ENCODE measurements at regions not wholly inside any gene's neighbourhood (a gene's known extent, or its start where the extent isn't known, plus 50 kb on each side); places are given as distances from the start of the nearest gene placed in this dataset.

DNA sequence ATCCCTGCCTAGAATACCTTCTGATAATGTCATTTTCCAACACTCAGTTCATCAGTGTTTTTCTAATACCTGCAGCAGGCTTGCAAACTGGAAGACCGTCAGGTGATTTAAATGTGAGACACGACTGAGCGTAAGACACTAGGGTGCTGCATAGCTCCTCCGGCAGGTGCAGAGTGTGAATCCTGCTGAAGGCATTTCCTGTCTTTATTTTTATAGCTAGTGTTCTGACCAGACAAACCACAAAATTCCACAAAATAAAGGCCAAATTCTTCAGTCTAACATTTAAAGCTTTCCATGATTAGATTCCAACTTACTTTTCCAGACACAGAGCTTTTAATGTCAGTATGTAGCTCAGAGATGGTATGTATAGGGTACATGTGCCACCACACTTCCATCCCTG, 70.7 kb downstream of the BBS10 start:
- TF ChIP-seq POLR2AphosphoS5 (IDR thresholded peaks at IDR 0.05; ENCODE audit: borderline replicate concordance, low read depth, low read length) (no peak), EZH2 (IDR thresholded peaks at IDR 0.05) (no peak), FOXP2 (optimal IDR thresholded peaks at IDR 0.05; ENCODE audit: control extremely low read depth, extremely low read length, insufficient read depth) (no peak)
